ENCODE measurements at regions not wholly inside any gene's neighbourhood (a gene's known extent, or its start where the extent isn't known, plus 50 kb on each side); places are given as distances from the start of the nearest gene placed in this dataset.

DNA sequence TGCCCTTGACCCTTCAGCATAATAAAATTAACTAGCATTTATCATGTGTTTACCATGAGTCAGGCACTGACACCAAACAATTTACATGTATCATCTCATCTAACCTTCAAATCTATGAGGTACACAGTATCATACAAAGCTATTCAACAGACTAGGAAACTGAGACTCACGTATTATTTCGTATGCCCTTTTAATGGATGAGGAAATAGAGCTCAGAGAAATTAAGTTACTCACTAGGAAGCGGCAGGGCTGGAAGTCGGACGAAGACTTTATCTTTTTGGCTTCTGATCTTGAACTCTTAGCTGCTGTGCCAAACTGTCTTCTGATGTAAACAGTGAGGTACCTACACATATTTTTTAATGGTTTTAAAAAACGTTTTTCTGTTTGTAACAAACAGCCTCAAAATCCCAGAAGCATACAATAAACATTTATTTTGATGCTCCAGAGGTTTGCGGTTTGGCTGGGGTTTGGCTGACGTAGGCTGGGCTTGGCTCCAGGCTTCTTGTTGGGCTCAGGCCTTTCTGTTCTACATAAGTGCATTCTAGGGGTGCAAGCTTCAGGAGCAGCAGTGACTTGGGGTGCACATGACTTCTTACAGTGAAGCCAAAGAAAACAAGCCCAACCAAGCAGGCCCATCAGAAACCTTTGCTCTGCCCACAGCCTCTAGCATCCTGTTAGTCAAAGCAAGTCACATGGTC lies 184.7 kb downstream of the TBX5 start:
- no peak for DNase-seq (ENCODE audit: low read depth)
- TF ChIP-seq, protein P1, sequence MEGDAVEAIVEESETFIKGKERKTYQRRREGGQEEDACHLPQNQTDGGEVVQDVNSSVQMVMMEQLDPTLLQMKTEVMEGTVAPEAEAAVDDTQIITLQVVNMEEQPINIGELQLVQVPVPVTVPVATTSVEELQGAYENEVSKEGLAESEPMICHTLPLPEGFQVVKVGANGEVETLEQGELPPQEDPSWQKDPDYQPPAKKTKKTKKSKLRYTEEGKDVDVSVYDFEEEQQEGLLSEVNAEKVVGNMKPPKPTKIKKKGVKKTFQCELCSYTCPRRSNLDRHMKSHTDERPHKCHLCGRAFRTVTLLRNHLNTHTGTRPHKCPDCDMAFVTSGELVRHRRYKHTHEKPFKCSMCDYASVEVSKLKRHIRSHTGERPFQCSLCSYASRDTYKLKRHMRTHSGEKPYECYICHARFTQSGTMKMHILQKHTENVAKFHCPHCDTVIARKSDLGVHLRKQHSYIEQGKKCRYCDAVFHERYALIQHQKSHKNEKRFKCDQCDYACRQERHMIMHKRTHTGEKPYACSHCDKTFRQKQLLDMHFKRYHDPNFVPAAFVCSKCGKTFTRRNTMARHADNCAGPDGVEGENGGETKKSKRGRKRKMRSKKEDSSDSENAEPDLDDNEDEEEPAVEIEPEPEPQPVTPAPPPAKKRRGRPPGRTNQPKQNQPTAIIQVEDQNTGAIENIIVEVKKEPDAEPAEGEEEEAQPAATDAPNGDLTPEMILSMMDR (IDR thresholded peaks at IDR 0.05; ENCODE audit: insufficient read depth, low read depth, low read length): no peak
- H3K4me3 ChIP-seq (ENCODE audit: low read depth, low read length): no peak overlapping the region

DNA sequence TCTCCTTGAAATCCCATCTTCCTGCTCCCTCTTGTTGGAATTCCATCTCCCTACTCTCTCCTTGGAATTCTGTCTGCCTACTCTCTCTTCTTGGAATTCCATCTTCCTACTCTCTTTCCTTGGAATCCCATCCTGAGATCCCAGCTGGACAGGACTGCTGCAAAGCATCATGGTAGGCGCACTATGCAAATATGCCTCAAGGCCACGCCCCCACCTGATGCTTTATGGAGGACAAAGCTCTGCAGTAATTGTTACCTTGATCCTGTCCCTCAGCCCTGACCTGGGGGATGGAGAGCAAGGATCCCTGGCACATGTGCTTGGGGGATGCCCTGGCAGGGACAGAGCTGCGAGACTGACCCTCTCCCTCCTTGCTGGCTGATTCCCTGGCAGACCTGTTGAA lies 185.6 kb downstream of the TBX5 start:
- H3K4me3 ChIP-seq (ENCODE audit: low read depth, low read length): no peak overlapping the region
- TF ChIP-seq, protein P1 (IDR thresholded peaks at IDR 0.05; ENCODE audit: insufficient read depth, low read depth, low read length): no peak
- no peak for DNase-seq (ENCODE audit: low read depth)

DNA sequence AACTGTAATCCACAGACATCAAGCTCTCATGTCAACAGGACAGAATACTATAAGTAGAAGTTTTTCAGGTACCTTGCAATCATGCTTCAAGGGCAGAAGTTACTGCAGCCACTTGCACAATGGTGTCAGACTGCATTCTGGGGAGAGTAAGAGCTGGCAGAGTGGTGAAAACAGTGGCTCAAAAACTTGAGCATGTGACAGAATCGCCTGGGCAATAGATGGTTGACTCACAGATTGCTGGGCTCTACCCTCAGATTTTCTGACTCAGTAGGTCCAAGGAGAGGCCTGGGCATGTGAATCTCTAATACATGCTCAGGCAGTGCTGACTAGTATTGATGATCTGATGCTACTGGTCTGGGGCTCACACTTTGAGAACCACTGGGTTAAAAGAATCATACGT lies 187.8 kb downstream of the TBX5 start:
- DNase-seq (ENCODE audit: low read depth): no peak
- TF ChIP-seq, protein P1 (IDR thresholded peaks at IDR 0.05; ENCODE audit: insufficient read depth, low read depth, low read length): no peak
- H3K4me3 ChIP-seq (ENCODE audit: low read depth, low read length): no peak overlapping the region

DNA sequence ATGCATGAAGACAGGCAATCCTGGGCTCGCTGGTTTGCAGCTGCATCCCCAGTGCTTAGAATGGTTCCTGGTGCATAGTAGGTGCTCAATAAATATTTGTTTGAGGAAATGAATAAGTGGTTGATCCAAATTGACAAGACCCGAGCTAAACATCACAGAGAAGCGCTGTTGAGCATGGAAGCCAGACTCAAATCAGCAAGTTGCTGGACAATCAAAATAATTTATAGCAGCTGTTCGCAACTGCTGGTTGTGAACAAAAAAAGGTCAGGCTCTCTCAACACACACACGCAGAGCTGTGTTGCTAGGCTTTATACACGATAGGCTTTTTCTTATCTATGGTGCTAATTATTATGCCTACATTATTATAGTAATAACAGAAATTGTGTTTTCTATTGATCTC lies 190.2 kb downstream of the TBX5 start:
- H3K4me3 ChIP-seq (ENCODE audit: low read depth, low read length): no peak overlapping the region
- TF ChIP-seq, protein P1 (IDR thresholded peaks at IDR 0.05; ENCODE audit: insufficient read depth, low read depth, low read length): no peak
- DNase-seq (ENCODE audit: low read depth): no peak

DNA sequence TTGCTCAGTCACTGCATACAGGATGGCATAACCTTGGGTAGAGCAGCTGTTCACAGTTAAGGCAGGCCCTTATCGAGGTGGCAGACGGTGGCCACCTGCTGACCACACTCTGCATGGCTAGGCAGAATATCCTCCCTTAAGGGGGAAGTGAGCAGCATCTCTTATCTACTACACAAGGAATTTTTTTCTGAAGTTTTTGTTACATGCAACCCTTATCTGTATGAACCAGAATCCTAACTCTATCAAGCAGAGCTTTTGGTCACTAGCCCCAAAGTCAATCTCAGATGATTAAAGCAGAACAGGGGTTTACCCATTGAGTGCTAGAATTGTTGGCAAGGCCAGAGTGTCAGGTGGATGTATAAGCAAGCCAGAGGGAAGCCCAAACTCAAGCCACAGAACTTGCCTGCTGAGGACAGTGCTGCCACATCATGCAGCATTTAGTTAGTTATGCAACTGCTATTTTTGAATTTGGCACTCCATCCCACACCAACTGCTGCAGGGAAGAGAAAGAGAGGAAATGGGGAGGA lies 192.8 kb downstream of the TBX5 start:
- H3K4me3 ChIP-seq (ENCODE audit: low read depth, low read length): no peak overlapping the region
- DNase-seq (ENCODE audit: low read depth): no peak
- TF ChIP-seq, protein P1 (IDR thresholded peaks at IDR 0.05; ENCODE audit: insufficient read depth, low read depth, low read length): no peak

DNA sequence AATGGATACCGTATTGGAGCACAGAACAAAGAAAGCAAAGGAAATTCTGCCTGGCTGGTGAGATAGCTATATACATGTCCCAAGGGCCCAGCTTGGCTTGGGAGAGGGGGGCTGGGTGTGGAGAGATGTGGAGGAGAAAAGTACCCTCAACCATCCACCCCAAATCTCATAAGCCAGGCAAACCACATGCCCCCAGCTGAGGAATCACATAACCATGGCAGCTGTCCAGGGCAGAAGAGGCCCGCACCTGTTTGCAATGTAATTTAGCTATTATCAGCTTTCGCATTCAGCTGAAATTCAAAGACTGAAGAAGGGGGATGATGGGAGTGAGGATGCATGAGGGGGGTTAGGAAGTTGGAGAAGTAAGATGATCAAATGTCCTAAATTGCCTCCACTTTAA lies 196.1 kb downstream of the TBX5 start:
- no peak overlapping the region for H3K4me3 ChIP-seq (ENCODE audit: low read depth, low read length)
- no peak for DNase-seq (ENCODE audit: low read depth)
- TF ChIP-seq, protein P1 (IDR thresholded peaks at IDR 0.05; ENCODE audit: insufficient read depth, low read depth, low read length): no peak

DNA sequence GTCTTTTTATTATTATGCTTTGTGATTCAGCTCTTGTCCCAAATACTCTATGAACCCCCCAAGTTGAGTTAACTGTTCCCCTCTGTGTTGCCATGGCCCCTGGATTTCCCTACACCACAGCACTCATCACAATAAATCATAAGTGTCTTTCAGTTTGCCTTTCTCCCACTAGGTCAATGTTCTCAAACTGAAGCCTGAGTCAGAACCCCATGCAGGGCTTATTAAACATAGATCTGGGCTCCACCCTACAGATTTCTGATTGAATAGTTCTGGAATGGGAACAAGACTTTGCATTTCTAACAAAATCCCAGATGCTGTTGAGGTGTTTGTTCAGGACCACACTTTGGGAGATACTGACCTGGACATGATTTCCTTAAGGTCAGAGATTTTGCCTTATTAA lies 199.4 kb downstream of the TBX5 start:
- TF ChIP-seq, protein P1 (IDR thresholded peaks at IDR 0.05; ENCODE audit: insufficient read depth, low read depth, low read length): no peak
- no peak for DNase-seq (ENCODE audit: low read depth)
- H3K4me3 ChIP-seq (ENCODE audit: low read depth, low read length): no peak overlapping the region

Measured in fibroblast of villous mesenchyme (primary cell).